ENCODE measurements at regions not wholly inside any gene's neighbourhood (a gene's known extent, or its start where the extent isn't known, plus 50 kb on each side); places are given as distances from the start of the nearest gene placed in this dataset.

GRCh38 chr5:57332361-57332760 lies 150.2 kb downstream of the ACTBL2 start:
- no peak for DNase-seq

GRCh38 chr5:57327561-57328367 lies 153.9 kb downstream of the GPBP1 start:
- DNase-seq: no peak

GRCh38 chr5:57325678-57326397 lies 152.0 kb downstream of the GPBP1 start:
- DNase-seq: no peak

DNA sequence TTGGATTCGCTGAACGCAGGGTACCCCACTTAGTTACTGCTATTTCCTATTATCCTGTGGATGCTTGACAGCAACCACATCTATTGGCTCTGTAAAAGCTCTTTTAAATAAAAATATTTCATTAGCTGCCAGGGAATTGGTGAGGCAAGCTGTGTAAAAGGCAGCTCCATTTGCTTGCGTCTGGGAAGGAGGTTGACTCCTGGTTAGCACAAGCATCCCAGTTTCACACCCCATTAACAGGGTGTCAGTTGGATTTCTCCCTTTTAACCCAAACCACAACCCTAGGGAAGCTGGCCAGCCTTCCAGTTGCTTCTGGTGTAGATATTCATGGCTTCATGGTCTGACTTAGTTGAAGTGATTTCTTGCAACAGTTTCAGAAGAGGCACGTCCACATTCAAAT lies 151.0 kb downstream of the GPBP1 start:
- no peak for DNase-seq

DNA sequence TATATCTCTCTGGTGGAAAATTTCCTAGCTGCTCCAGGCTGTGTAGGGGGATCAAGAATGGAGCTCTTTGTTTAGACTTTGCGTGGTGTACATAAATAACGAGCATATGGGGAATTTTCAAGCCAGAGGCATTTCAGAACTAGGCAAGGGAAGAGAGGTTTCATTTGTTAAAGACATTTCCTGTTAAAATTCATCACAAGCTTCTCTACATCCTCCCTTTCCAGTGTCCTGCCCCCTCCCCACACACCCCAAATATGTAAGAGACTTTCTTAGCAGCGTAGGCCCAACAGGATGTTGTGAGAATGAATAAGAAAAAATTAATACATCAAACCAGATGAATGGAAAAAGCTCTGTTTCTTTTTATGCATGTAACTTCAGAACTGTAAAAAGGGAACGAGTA lies 150.3 kb downstream of the GPBP1 start:
- no peak for DNase-seq

GRCh38 chr5:57320582-57320981 lies 146.7 kb downstream of the GPBP1 start:
- DNase-seq: no peak

DNA sequence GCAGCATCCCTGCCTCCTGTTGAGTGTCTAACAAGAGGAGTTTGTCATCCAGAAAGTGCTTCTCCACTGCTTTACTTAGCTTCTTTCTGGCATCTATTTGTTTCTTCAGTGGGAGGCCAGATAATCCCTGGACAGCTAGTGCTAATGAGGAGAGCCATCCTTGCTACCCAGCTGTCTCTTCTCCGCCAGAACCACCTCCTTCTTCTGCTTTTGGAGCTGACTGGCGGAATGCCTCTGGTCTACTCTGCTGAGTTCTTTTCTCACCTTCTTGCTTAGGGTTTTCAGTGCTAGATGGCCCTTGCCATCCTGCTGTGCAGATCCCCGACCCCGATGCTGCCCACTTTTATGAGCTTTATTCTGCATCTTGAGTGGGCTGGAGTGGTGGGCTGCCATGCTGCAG lies 145.8 kb downstream of the GPBP1 start:
- no peak for DNase-seq

DNA sequence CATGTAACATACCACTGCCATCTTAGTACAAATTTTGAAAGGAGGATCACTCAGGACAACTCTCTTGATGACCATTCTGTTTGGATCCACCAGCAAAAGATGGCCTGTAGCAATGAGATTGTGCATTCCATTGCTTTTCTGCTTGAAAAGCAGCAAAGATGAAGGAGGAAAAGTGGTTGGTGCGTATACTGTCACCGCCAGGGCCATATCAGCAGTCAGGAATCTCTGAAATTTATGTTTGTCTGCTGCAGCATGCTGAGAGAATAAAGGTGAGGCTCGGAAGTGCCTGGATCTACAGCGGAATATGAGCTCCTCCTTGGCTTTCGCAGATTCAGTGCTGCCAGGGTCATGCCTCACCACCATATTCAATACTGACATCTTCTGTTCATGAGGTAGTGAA lies 144.4 kb downstream of the GPBP1 start:
- DNase-seq: no peak

GRCh38 chr5:57317341-57317740 lies 143.5 kb downstream of the GPBP1 start:
- no peak for DNase-seq

GRCh38 chr5:57316798-57317327 lies 143.0 kb downstream of the GPBP1 start:
- no peak for DNase-seq

- no peak for DNase-seq
Measured at GRCh38 chr5:57315941-57316340, 142.1 kb downstream of the GPBP1 start.

All from DMS153 (cell line).